SJSA1 (cell line): ENCODE measurements at regions not wholly inside any gene's neighbourhood (a gene's known extent, or its start where the extent isn't known, plus 50 kb on each side); places are given as distances from the start of the nearest gene placed in this dataset.

Experiments
- DNase-seq, 2 experiments: peaks; one replicate each; pipeline ENCODE4 v3.0.0-alpha.2; 2015 to 2020; ENCODE audit warnings: low spot score in 2 of 2, low read depth in 1 of 2
- H3K27ac ChIP-seq: fragments of 250-450 bp; sonication (Bioruptor Pico); 2 replicates; pipeline ENCODE4 v1.5.1; 2020; ENCODE audit warnings: mild to moderate bottlenecking, moderate library complexity
- H3K27me3 ChIP-seq: fragments of 250-450 bp; sonication (Bioruptor Pico); replicated peaks from 2 replicates; pipeline ENCODE4 v1.5.1; 2020; ENCODE audit warnings: mild to moderate bottlenecking, moderate library complexity
- H3K36me3 ChIP-seq: fragments of 250-450 bp; sonication (Bioruptor Pico); 2 replicates; pipeline ENCODE4 v1.5.1; 2020; ENCODE audit warnings: mild to moderate bottlenecking
- H3K4me1 ChIP-seq: fragments of 250-450 bp; sonication (Bioruptor Pico); replicated peaks from 2 replicates; pipeline ENCODE4 v1.6.1; 2021; ENCODE audit warnings: mild to moderate bottlenecking
- H3K4me3 ChIP-seq: fragments of 250-450 bp; sonication (Bioruptor Pico); 2 replicates; pipeline ENCODE4 v1.5.1; 2020; ENCODE audit warnings: mild to moderate bottlenecking
- H3K9me3 ChIP-seq: fragments of 250-450 bp; sonication (Bioruptor Pico); replicated peaks from 2 replicates; pipeline ENCODE4 v1.5.1; 2020; ENCODE audit warnings: mild to moderate bottlenecking

DNA sequence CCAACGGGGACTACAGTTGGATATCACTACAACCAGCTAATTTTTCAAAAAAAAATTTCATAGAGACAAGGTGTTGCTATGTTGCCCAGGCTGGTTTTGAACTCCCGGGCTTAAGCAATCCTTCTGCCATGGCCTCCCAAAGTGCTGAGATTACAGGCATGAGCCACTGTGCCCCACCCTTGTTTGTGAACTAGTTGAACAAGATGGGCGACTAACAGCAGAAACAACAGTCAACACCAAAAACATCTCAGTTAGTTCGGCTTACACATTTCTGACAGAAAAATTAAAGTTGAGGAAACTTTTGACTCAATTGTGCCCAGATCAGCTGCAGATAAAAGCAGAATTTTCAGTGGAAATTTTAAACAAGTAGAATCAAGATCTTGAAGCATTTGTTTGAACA lies 470.1 kb downstream of the TLE4 start:
- H3K27ac ChIP-seq = no peak overlapping the region
- H3K4me1 ChIP-seq = no peaks in the 10 kb centered on the region
- H3K9me3 ChIP-seq = no peaks in the 10 kb centered on the region
- H3K27me3 ChIP-seq = no peaks in the 10 kb centered on the region
- no peak overlapping the region for H3K4me3 ChIP-seq
- H3K36me3 ChIP-seq = no peaks in the 10 kb centered on the region
- no peak for DNase-seq

DNA sequence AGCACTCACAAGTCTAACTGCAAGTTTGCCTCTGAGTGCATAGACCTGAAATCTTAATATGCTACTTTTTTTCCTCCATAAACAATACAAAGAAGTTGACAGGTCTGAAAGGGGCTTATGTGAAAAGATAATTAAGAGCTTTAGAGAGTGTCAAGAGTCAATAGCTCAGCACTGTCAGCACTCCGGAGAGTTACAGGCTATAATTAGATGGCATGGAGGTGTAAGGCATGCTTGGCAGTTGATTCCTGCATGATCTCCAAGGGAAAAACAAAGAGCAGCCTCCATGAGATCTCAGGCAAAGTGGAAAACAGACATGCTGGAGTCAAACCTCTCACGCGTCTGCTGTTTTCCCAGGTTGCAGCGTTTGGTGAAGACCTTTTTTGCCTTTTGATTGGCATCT lies 468.7 kb downstream of the TLE4 start:
- DNase-seq = no peak

DNA sequence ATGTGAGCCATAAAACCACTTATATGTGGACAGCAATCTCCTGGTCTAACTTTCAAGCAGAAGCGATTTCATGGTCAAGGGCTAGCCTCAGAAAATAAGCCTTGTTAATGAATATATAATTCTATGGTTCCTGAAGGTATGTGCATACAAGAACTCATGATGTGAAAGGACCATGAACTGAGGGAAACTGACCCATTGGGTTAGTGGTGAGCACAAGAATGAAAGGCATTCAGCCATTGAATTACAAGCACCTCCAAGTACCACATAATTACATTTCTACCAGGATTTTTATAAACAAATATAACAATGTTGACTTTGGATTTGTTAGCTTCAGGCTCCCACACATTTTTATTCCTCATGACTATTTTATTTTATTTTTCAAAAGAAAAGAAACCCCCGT lies 459.0 kb downstream of the TLE4 start:
- peak in 1 of 2 experiments; percentile 82 for DNase-seq
- Histone ChIP-seq H3K27me3 (no peaks in the 10 kb centered on the region; the same call in 1 of the 2 replicates), H3K27ac (peak overlapping the region; percentile 46), H3K36me3 (no peaks in the 10 kb centered on the region), H3K4me3 (no peak overlapping the region), H3K9me3 (no peaks in the 10 kb centered on the region), H3K4me1 (peaks cover 35% of the 10 kb centered on the region)

More for the DNA sequence above, 468.7 kb downstream of the TLE4 start:
- Histone ChIP-seq H3K9me3 (no peaks in the 10 kb centered on the region), H3K27ac (no peak overlapping the region), H3K36me3 (no peaks in the 10 kb centered on the region), H3K4me1 (no peaks in the 10 kb centered on the region), H3K27me3 (no peaks in the 10 kb centered on the region; the same call in 1 of the 2 replicates), H3K4me3 (no peak overlapping the region)

DNA sequence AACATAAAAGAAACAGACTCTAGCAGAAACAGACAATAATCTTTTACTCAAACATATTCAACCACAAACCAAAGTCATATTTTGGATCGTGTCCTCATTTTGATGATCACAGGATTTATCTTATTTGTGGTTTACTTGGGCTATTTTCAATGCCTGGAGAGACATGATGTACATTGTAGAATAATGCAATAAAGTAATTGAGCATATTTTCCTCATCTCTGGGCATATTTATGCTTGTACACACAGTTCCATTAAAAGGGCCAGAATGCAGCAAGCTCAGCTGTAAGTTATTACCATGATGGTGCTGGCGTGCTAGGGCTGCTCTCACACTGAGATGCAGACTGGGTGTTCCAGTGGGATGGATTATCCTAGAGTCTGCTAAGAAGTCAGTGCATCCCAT lies 456.7 kb downstream of the TLE4 start:
- no peaks in the 10 kb centered on the region for H3K9me3 ChIP-seq
- H3K4me1 ChIP-seq = peaks cover 35% of the 10 kb centered on the region
- H3K36me3 ChIP-seq = no peaks in the 10 kb centered on the region
- no peak overlapping the region for H3K4me3 ChIP-seq
- peak overlapping the region; percentile 14; the same call in 1 of the 2 replicates for H3K27ac ChIP-seq
- H3K27me3 ChIP-seq = no peaks in the 10 kb centered on the region
- no peak for DNase-seq

DNA sequence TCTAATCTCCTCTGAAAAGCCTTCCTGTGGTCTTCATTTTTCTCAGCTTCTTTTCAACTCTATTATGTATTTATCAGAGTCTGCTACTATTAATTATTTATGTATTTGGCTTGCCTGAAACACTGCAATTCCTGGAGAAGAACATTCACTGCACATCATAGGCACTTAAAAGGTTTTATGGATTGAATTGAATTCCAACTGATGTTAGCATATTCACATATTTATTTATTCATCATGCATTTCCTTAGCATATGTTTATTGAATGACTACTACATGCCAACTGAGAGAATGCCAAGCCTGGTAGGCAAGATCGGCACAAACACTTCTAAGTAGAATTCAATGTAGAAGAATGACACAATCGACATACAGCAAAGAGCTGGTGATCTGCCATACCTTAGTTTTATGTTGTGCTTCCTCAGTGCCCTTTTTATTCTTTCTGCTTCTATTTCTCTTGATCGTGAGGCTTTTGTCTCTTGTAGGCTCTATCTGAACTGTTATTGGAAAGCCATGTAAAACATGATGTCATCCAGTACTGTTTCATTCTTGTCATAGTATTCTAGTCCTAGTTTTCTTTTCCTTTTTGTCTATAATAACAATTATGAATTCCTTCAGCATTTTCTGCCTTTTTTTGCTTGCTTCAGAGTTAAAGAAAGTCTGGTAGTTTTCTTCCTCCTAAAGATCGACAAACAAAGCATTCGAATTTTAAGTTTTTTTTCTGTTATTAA lies 454.2 kb downstream of the TLE4 start:
- peaks cover 27% of the 10 kb centered on the region for H3K4me1 ChIP-seq
- no peaks in the 10 kb centered on the region for H3K9me3 ChIP-seq
- DNase-seq = no peak
- no peaks in the 10 kb centered on the region for H3K36me3 ChIP-seq
- no peak overlapping the region for H3K4me3 ChIP-seq
- no peak overlapping the region for H3K27ac ChIP-seq
- no peaks in the 10 kb centered on the region for H3K27me3 ChIP-seq

DNA sequence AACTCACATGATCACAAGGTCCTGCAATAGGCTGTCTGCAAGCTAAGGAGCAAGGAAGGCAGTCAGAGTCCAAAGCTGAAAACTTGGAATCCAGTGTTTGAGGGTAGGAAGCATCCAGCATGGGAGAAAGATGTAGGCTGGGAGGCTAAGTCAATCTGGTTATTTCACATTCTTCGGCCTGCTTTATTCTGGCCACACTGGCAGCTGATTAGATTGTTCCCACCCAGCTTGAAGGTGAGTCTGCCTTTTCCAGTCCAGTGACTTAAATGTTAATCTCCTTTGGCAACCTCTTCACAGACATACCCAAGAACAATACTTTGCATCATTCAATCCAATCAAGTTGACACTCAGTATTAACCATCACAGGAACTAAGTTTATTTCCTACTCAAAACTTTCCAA lies 453.4 kb downstream of the TLE4 start:
- H3K4me1 ChIP-seq = peaks cover 20% of the 10 kb centered on the region
- H3K4me3 ChIP-seq = no peak overlapping the region
- DNase-seq = no peak
- no peaks in the 10 kb centered on the region for H3K9me3 ChIP-seq
- H3K36me3 ChIP-seq = no peaks in the 10 kb centered on the region
- no peak overlapping the region for H3K27ac ChIP-seq
- H3K27me3 ChIP-seq = no peaks in the 10 kb centered on the region

DNA sequence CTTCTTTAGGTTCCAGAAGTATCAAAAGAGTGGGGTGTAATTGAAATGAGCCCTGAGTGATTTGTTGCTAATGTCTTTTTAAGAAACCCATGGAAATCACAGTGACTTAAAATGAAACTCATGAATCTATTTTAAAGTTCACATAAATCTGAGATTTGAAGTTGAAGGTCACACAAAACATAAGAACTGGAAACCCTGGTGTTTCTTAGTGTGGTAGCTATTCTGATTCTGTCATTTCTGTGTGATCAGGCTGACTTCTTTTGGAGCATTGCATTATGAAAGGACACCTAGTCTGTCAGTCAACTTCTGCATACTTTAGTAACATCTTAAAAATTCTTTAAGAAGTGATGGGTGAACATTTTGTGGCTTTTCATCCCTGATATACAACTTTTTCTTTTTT lies 448.8 kb downstream of the TLE4 start:
- H3K9me3 ChIP-seq = no peaks in the 10 kb centered on the region
- H3K27ac ChIP-seq = no peak overlapping the region
- H3K36me3 ChIP-seq = no peaks in the 10 kb centered on the region
- DNase-seq = no peak
- no peaks in the 10 kb centered on the region for H3K4me1 ChIP-seq
- no peaks in the 10 kb centered on the region for H3K27me3 ChIP-seq
- no peak overlapping the region for H3K4me3 ChIP-seq

DNA sequence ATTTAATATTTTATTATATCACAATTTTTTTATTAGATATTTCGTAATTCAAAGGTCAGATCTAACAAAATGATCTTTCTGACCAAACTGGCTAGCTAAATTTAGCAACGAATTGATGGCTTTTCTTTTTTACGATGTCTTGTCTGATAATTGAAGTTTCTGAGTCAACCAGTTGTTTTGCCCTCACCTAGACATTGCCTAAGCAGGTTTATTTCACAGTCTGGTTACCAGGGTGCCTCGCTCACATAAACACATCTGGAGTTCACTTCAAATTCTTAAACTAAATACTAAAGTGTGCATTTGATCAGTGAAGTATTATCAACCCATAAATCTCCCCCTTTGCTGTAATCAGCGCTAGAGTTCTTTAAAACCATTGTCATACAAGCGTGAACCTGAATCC lies 448.3 kb downstream of the TLE4 start:
- DNase-seq = no peak
- Histone ChIP-seq H3K27ac (no peak overlapping the region), H3K27me3 (no peaks in the 10 kb centered on the region), H3K36me3 (no peaks in the 10 kb centered on the region), H3K9me3 (no peaks in the 10 kb centered on the region), H3K4me1 (no peaks in the 10 kb centered on the region), H3K4me3 (no peak overlapping the region)

DNA sequence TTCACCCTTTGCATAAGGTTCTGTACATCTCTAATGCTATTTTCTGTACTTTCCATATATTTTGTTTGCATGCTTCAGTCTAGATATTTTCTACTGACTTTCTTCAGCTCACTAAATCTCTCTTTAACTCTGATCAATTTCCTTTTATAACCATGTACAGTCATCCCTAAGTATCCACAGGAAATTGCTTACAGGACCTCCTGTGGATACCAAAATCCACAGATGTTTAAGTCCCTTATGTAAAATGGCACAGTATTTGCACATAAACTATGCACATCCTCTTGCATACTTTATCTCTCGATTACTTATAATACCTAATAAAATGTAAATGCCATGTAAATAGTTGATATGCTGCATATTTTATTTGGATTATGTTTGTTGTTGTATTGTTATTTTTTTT lies 442.1 kb downstream of the TLE4 start:
- H3K4me3 ChIP-seq = no peak overlapping the region
- H3K9me3 ChIP-seq = no peaks in the 10 kb centered on the region
- H3K4me1 ChIP-seq = no peaks in the 10 kb centered on the region
- no peaks in the 10 kb centered on the region for H3K27me3 ChIP-seq
- H3K27ac ChIP-seq = no peak overlapping the region
- H3K36me3 ChIP-seq = no peaks in the 10 kb centered on the region
- DNase-seq = no peak

DNA sequence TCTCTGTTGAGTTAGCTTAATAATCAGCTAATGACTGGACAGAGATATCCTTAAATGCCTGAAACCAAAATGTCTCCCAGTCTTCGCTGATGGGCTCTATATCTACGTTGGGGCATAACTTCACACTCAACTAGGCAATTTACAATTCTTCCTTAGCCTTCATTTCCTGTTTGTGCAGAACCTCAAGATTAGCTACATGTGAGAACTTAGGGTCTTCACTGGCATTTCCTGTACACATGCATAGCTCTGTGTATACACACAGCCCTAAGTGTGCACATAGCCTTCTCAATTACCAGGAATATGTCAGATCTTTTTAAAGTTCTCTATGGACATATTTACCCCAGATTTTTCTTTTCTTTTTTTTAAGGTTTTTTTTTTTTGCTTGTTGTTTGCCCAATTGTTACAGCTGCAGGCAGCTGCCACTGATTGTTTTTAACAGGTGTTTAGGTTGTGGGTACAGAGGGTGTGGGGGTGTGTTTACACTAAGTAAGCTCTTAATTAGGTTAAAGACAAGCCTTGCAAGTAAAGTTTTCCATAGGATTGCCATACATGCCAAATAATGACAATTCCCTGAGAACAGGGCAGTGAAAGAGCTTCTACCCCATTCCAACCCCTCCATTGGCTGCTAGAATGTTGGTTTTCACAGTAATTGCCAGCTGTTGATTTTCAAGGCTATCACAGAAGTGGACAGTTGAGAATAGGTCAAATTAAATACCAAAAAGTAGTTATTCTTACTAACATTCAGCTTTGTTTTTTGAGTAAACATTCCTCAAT lies 441.0 kb downstream of the TLE4 start:
- H3K27ac ChIP-seq = no peak overlapping the region
- no peaks in the 10 kb centered on the region for H3K27me3 ChIP-seq
- no peaks in the 10 kb centered on the region for H3K9me3 ChIP-seq
- no peaks in the 10 kb centered on the region for H3K4me1 ChIP-seq
- DNase-seq = no peak
- no peak overlapping the region for H3K4me3 ChIP-seq
- H3K36me3 ChIP-seq = no peaks in the 10 kb centered on the region

DNA sequence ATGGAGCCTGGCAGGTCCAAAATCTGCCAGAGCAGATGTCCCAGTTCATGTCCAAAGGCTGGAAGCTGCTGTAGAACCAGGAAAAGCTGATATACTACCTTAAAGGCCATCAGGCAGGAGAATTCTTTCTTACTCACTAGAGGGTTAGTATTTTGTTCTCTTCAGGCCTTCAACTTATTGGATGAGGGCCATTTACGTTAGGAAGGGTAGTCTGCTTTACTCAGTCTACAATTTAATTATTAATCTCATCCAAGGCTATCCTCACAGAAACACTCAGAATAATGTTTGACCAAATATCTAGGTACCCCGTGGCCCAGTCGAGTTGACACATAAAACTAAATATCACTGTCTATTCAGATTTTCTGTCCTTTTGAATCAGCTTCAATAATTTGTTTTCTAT lies 437.4 kb downstream of the TLE4 start:
- no peaks in the 10 kb centered on the region for H3K27me3 ChIP-seq
- no peaks in the 10 kb centered on the region for H3K4me1 ChIP-seq
- H3K9me3 ChIP-seq = no peaks in the 10 kb centered on the region
- no peak overlapping the region for H3K4me3 ChIP-seq
- no peaks in the 10 kb centered on the region for H3K36me3 ChIP-seq
- no peak for DNase-seq
- no peak overlapping the region for H3K27ac ChIP-seq

DNA sequence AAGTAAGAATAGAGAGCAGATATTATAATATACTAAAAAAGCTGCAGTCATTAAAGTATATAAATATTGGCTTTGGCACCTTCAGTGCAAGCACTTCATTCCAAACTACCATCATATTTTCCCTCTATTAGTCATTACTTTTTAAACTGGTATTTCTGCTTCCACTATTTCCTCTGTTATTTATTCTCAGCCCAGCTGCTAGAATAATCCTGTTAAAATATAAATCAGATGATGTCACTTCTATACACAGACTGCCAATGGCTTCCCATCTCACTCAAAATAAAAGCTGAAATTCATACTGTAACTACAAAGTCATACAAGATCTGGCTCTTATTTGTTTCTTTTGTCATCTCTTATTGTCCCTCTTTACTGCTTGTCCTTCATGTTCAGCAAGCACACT lies 432.9 kb downstream of the TLE4 start:
- Histone ChIP-seq H3K9me3 (no peaks in the 10 kb centered on the region), H3K36me3 (no peaks in the 10 kb centered on the region), H3K4me1 (no peaks in the 10 kb centered on the region), H3K4me3 (no peak overlapping the region), H3K27me3 (no peaks in the 10 kb centered on the region), H3K27ac (no peak overlapping the region)
- DNase-seq = no peak

DNA sequence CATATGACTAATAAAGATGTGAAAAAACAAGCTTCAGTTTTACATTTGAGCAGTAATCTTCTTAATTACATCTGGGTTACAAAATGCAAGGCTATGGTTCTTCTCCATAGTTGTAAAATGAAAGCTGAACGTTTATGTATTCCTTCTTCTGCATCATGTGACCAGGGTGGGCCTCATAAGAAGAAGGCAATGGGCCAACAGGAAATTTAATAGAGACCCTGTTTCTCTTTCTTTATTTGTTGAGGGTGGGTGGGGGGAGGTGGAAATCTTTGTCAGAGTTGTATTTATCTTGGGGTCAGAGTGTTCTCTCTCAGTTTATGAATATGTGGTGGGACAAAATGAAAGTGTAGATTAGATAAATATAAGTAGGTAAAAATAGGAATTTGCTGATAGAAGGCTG lies 418.8 kb downstream of the TLE4 start:
- DNase-seq = no peak
- no peak overlapping the region for H3K27ac ChIP-seq
- H3K4me3 ChIP-seq = no peak overlapping the region

DNA sequence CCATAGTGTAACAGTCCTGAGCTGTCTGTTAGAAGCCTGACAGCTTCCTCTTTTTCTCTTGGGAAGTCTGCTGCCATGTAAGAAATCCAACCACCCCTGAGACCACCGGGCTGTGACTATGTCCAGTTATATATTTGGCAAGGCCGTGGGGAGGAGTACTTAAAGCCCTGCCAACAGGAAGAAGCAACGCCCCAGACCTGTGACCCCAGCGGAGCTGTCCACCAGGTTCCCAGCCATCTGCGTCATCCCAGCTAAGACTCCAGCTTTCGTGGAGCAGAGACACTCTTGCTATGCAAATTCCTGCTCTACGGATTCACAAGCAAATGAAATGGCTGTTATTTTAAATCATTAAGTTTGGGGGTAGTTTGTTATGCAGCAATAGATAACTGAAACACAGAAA lies 417.3 kb downstream of the TLE4 start:
- no peak for DNase-seq
- Histone ChIP-seq H3K4me3 (no peak overlapping the region), H3K36me3 (no peaks in the 10 kb centered on the region), H3K27ac (no peak overlapping the region), H3K4me1 (no peaks in the 10 kb centered on the region), H3K27me3 (no peaks in the 10 kb centered on the region), H3K9me3 (no peaks in the 10 kb centered on the region)

More for the DNA sequence above, 418.8 kb downstream of the TLE4 start:
- Histone ChIP-seq H3K36me3 (no peaks in the 10 kb centered on the region), H3K4me1 (no peaks in the 10 kb centered on the region), H3K27me3 (no peaks in the 10 kb centered on the region), H3K9me3 (no peaks in the 10 kb centered on the region)
